HuH-7.5 (cell line): ENCODE measurements at regions not wholly inside any gene's neighbourhood (a gene's known extent, or its start where the extent isn't known, plus 50 kb on each side); places are given as distances from the start of the nearest gene placed in this dataset.
A peak's percentile ranks its signal among the peaks of the same experiment; 100 is the strongest.
"Not testable (repeated sequence)": the region's sequence is repeated elsewhere in the genome, so short reads cannot be mapped to it uniquely, and the experiment has no call there.

Experiments
- DNase-seq: peaks from one replicate; pipeline ENCODE4 v3.0.0; 2011; ENCODE audit warnings: low spot score

GRCh38 chr2:219727771-219728429, 100.5 kb downstream of the SLC4A3 start:
- no peak for DNase-seq

DNA sequence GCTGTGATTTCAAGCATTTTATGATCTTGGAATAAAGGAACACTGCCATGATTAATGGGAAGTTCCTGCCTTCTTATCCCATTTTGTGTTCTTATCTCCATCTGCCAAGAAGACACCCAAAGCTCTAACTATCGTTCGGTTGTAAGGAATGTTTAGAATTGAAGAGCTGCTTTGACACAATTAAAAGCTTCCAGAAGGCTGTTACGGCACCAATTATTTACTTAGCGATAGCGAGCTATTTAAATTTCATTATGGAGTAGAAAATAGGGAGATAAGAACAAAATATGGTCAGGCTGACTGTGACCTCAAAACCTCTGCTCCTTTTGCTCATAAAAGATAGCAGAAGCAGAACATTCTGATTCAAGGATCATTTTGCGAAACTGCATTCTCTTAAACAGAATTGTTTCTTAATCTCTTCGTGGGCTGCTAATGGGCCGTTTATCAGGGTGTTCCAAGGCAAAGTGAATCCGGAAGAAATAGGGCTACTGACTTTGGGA, 101.6 kb downstream of the SLC4A3 start:
- no peak for DNase-seq

DNA sequence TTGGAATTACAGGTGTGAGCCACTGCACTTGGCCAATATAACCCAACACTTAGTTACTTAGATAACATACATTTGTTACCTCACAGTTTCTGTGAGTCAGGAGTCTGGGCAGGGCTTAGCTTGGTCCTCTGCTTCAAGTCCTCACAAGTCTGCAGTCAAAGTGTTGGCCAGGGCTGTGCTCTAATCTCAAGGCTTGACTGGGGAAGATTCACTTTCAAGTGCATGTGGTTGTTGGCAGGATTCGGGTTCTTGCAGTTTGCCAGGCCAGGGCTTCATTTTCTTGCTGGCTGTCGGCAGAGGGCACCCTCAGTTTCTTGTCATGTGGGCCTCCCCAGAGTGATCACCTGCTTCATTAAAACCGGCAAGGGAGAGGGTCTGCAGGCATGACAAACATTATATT, 103.7 kb downstream of the SLC4A3 start:
- no peak for DNase-seq

GRCh38 chr2:219733106-219733505, 105.7 kb downstream of the SLC4A3 start:
- no peak for DNase-seq

DNA sequence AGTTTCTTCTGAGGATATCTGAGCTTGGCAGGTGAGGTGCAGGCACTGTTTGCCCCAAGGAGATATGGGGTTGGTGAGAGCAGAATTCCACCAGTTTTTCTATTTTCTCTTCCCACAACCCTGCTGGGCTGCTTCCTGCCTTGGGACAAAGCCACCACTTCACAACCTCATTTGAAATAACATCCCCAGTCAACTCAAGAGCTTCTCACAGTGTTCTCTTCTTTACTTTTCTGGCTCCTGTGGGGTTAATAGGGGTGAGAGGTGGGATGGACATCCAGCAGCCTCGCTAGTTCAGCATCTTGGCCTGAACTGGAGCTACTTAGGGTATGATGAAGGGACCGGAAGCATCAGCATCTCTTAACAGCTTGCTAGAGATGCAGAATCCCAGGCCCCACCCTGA, 106.3 kb downstream of the SLC4A3 start:
- no peak for DNase-seq

GRCh38 chr2:219736209-219736608, 108.8 kb downstream of the SLC4A3 start:
- DNase-seq: peak; percentile 20

DNA sequence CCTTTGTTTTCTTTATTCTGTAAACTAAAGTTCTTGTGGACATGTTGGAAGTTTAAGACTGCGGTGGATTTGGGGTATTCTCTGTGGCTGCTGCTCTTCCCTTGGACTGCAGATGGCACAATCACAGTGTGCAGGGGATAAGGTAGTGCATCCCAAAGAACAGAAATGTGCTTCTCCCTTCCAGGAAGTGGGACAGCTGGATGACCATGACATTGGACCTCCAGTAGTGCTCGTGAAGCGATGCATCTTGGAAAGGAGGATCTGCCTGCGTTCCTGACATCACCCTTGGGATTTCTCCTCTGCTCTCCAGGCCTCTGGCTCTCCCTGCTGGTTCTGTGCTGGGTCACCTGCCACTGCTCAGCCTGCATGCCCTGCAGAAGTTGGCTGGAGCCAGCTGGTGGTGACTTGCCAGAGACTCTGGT, 109.9 kb downstream of the SLC4A3 start:
- DNase-seq: no peak

GRCh38 chr2:219739066-219739465, 111.6 kb downstream of the SLC4A3 start:
- DNase-seq: no peak

GRCh38 chr2:219739866-219740440, 112.5 kb downstream of the SLC4A3 start:
- DNase-seq: no peak

GRCh38 chr2:219743548-219743947, 116.1 kb downstream of the SLC4A3 start:
- no peak for DNase-seq

GRCh38 chr2:219744066-219744465, 116.6 kb downstream of the SLC4A3 start:
- DNase-seq: no peak

DNA sequence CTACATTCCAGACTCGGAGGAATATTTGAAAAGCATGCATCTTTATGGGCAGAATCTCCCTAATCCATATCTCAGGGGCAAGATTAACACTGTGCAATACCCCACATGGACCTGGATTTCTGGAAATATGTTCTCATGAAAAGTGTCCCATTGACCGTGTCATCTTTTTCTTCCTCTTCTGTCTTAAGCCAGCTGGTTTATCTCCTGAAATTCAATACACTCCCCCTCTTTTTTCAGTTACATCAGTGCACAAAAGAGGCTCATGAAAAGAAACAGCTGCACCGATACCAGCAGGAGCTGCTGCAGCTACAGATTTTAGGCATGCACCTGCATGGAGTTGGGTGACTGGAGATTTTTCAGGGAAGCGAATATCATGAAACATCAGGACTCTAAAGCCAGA, 117.2 kb downstream of the SLC4A3 start:
- DNase-seq: no peak

DNA sequence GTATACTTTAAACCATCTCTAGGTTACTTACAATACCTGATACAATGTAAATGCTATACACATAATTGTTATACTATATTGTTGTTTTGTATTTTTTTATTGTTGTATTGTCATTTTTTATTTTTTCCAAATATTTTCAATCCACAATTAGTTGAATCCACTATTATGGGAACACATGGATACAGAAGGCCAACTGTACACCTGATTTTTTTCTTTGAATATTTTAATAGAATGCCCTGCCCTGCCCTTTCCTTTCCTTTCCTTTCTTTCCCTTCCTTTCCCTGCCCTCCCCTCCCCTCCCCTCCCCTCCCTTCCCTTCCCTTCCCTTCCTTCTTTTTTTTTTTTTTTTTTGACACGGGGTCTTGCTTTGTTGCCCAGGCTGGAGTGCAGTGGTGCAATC, 120.2 kb downstream of the SLC4A3 start:
- DNase-seq: no peak

- no peak for DNase-seq
Measured at GRCh38 chr2:219748671-219749570, 121.5 kb downstream of the SLC4A3 start.

- not testable (repeated sequence) for DNase-seq
Measured at GRCh38 chr2:219751121-219751520, 123.7 kb downstream of the SLC4A3 start.

DNA sequence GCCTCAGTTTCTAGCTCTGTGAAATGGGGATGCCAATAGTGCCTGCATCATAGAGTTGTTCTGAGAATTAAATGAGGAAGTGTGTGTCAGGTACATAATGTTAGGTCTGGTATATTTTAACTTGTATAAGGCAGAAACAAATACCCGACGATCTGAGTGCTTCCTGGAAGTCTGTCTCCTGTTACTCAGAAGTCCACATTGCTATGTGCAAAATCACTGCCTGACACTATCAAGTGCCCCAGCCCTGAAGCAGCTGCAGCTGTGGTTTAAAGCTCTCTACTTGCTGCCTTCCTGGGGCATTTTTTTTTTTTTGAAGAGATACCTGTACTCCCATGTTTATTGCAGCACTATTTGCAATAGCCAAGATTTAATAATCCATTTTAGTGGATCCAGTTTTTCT, 125.3 kb downstream of the SLC4A3 start:
- DNase-seq: no peak

- no peak for DNase-seq
Measured at GRCh38 chr2:219758907-219759680, 131.7 kb downstream of the SLC4A3 start.

- no peak for DNase-seq
Measured at GRCh38 chr2:219759801-219760200, 132.4 kb downstream of the SLC4A3 start.

GRCh38 chr2:219765231-219765911, 137.9 kb downstream of the SLC4A3 start:
- DNase-seq: no peak

DNA sequence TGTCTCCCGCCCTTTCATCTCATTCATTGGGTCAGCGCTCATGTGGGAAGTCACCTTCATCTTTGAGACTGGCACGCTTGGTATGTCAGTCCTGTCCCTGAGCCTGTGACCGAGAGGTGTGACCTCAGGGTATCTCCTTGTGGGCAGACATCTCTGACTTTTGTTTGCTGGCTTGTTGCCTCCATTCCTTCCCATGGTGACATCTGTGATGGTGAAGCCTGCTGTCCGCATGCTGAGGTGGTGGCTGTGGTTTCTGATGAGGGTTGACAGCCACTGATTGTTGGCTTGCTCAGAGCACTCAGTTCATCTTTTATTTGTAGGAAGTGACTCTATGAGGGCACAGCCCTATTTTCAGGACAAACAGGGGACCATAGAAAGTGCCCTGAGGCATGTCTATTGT, 139.2 kb downstream of the SLC4A3 start:
- DNase-seq: no peak

- no peak for DNase-seq
Measured at GRCh38 chr2:219769090-219769910, 141.9 kb downstream of the SLC4A3 start.
